Left ventricle myocardium inferior (tissue), 1 donor: ENCODE measurements at regions not wholly inside any gene's neighbourhood (a gene's known extent, or its start where the extent isn't known, plus 50 kb on each side); places are given as distances from the start of the nearest gene placed in this dataset.

ENCODE experiments used
- DNase-seq: peaks from one replicate; pipeline ENCODE4 v3.0.0-alpha.2; 2020
- H3K27ac ChIP-seq: fragments of 200-600 bp; replicated peaks from 2 replicates; pipeline ENCODE4 v1.8.0; 2021
- H3K27me3 ChIP-seq: fragments of 200-600 bp; 2 replicates; pipeline ENCODE4 v1.8.0; 2021; ENCODE audit warnings: low read depth
- H3K36me3 ChIP-seq: fragments of 200-600 bp; 2 replicates; pipeline ENCODE4 v1.8.0; 2021
- H3K4me1 ChIP-seq: fragments of 200-600 bp; 2 replicates; pipeline ENCODE4 v1.8.0; 2021
- H3K4me3 ChIP-seq: fragments of 200-600 bp; 2 replicates; pipeline ENCODE4 v1.8.0; 2021; ENCODE audit warnings: mild to moderate bottlenecking, moderate library complexity
- H3K9me3 ChIP-seq: fragments of 200-600 bp; replicated peaks from 2 replicates; pipeline ENCODE4 v1.8.0; 2021
- CTCF ChIP-seq: fragments of 200-600 bp; IDR thresholded peaks from 2 replicates; pipeline ENCODE4 v1.8.0; 2021; ENCODE audit warnings: antibody characterized with exemption, mild to moderate bottlenecking, borderline replicate concordance
- intact Hi-C: fragments of 100-400 bp; cut with micrococcal nuclease; formaldehyde crosslinking; loops from one replicate; pipeline ENCODE4 v1.11.0; 2022
- donor health status: DM: no; HTN: yes; CAD: no; lungs with severe emphysema.

DNA sequence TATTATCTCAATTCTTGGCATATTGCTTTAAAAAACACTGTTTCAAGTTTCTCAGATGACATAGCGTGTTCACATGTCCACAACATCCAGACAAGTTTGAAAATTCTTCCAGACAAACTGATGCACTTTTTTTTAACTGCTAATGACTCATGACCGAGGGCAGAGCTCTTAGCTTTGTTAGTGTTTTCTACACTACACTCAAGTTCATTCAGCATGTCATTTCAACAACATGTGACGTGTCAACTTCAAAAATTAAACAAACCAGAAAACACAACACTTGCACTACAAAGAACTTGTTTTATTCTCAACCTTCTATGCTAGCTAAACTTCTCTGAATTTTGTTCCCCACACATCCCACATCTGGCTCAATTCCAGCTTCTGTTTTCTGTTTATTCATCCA, 1186.3 kb upstream of the FLRT2 start:
- H3K36me3 ChIP-seq = no peaks in the 10 kb centered on the region
- intact Hi-C loops = no loop called here
- TF ChIP-seq CTCF = no peak
- no peak for DNase-seq
- H3K9me3 ChIP-seq = peaks cover 24% of the 10 kb centered on the region
- H3K27me3 ChIP-seq = no peaks in the 10 kb centered on the region
- H3K4me1 ChIP-seq = no peaks in the 10 kb centered on the region
- H3K27ac ChIP-seq = no peak overlapping the region
- no peak overlapping the region for H3K4me3 ChIP-seq

DNA sequence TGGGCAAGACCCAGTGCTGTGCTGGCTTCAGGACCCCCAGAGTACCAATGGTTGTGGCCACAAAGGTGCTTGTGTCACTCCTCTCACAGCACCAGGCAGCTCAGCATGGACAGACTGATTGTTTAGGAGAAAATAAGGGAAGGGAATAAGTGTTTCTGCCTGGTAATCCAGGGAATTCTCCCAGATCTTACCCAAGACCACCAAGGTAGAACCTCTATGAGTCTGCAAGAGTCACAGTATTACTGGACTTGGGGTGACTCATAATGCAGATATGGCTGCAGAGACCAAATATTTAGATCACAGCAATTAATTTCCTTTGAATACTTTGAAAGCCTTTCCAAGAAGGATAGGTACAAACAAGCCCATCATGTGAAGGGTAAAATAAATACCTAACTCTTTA, 1178.3 kb upstream of the FLRT2 start:
- no peaks in the 10 kb centered on the region for H3K27me3 ChIP-seq
- H3K27ac ChIP-seq = no peak overlapping the region
- no peak for TF ChIP-seq CTCF
- peaks cover 37% of the 10 kb centered on the region for H3K9me3 ChIP-seq
- H3K4me1 ChIP-seq = no peaks in the 10 kb centered on the region
- no peaks in the 10 kb centered on the region for H3K36me3 ChIP-seq
- intact Hi-C loops = no loop called here
- H3K4me3 ChIP-seq = no peak overlapping the region
- no peak for DNase-seq

DNA sequence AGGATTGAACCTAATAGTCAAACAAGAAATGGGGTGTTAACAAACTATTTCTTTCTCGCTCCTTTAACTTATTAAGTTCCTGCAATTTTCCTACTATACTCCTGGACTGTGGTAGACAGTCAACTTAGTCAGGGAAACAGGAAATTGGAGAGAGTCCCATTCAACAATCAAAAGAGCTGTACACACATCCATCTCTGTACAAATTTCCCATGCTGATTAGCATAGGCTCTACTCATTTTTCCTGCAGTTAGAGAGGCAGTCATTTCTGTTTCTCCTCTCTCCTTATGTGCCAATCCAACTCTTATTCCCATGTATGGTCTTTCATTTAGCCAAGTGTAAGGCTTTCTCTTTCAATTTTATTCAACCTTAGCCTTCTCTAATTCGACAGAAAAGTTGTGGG, 1168.5 kb upstream of the FLRT2 start:
- intact Hi-C loops = no loop called here
- Histone ChIP-seq H3K27ac (no peak overlapping the region), H3K4me3 (no peak overlapping the region), H3K27me3 (no peaks in the 10 kb centered on the region), H3K36me3 (no peaks in the 10 kb centered on the region), H3K9me3 (peaks cover 18% of the 10 kb centered on the region), H3K4me1 (no peaks in the 10 kb centered on the region)
- DNase-seq = no peak
- no peak for TF ChIP-seq CTCF

GRCh38 chr14:84375235-84375634, 1154.7 kb upstream of the FLRT2 start:
- no peak for TF ChIP-seq CTCF
- Histone ChIP-seq H3K9me3 (no peaks in the 10 kb centered on the region), H3K4me3 (no peak overlapping the region), H3K36me3 (no peaks in the 10 kb centered on the region), H3K27ac (no peak overlapping the region), H3K4me1 (no peaks in the 10 kb centered on the region), H3K27me3 (no peaks in the 10 kb centered on the region)
- intact Hi-C loops = no loop called here
- no peak for DNase-seq

- Histone ChIP-seq H3K27me3 (no peaks in the 10 kb centered on the region), H3K4me1 (no peaks in the 10 kb centered on the region), H3K4me3 (no peak overlapping the region), H3K27ac (no peak overlapping the region), H3K36me3 (no peaks in the 10 kb centered on the region), H3K9me3 (peaks cover 17% of the 10 kb centered on the region)
- intact Hi-C loops = no loop called here
- DNase-seq = no peak
- TF ChIP-seq CTCF = no peak
These were observed 1139.9 kb upstream of the FLRT2 start for GRCh38 chr14:84390010-84390409.

DNA sequence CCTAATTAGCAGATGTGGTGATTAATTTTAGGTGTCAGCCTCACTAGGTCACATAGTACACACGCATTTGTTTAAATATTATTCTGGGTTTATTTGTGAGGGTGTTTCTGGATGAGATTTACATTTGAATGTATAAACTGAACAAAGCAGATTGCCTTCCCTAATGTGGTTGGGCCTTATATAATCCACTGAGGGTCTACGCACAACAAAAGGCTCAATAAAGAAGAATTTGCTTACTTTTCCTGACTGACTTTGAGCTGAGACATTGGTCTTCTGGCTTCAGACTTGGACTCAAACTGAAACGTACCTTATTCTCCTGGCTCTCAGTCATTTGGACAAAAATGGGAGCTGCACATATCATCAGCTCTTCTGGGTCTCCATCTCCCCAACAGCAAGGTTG, 1132.3 kb upstream of the FLRT2 start:
- Histone ChIP-seq H3K4me3 (no peak overlapping the region), H3K4me1 (no peaks in the 10 kb centered on the region), H3K9me3 (no peaks in the 10 kb centered on the region), H3K27me3 (no peaks in the 10 kb centered on the region), H3K36me3 (no peaks in the 10 kb centered on the region), H3K27ac (no peak overlapping the region)
- no peak for TF ChIP-seq CTCF
- intact Hi-C loops = no loop called here
- DNase-seq = no peak
